B cell (primary cell): ENCODE measurements at regions not wholly inside any gene's neighbourhood (a gene's known extent, or its start where the extent isn't known, plus 50 kb on each side); places are given as distances from the start of the nearest gene placed in this dataset.

Source experiments
- ATAC-seq: fragments of 200-7000 bp; cut with Tn5 transposase; one replicate; pipeline ENCODE4 v1.10.0; 2021; ENCODE audit warnings: low read depth, mild to moderate bottlenecking, moderate number of reproducible peaks, moderate library complexity
- CTCF ChIA-PET: fragments of 350-600 bp; sonication (Branson Sonifier 250); formaldehyde crosslinking; loops from one replicate; lab custom pipeline; 2021; ENCODE audit warnings: antibody characterized with exemption, inconsistent platforms; lab: Charles Lee
- POLR2A ChIA-PET: fragments of 350-600 bp; sonication (Branson Sonifier 250); formaldehyde crosslinking; loops from one replicate; lab custom pipeline; 2021; ENCODE audit warnings: antibody characterized with exemption; lab: Charles Lee
- DNase-seq: peaks from one replicate; pipeline ENCODE4 v3.0.0; 2013
- H2AFZ ChIP-seq: 2 replicates; pipeline ENCODE4 v1.6.1; 2012; ENCODE audit warnings: mild to moderate bottlenecking, low read depth, low read length; ENCODE audit not compliant: insufficient read depth, poor library complexity, severe bottlenecking
- H3K27ac ChIP-seq, 2 donors: 1 replicate in 1 of 2; 2 replicates in 1 of 2; pipeline ENCODE4 v1.5.1; 2012 to 2013; ENCODE audit warnings: low read length in 2 of 2, mild to moderate bottlenecking in 2 of 2, moderate library complexity in 1 of 2
- H3K27me3 ChIP-seq, 4 experiments: fragments of 200-600 bp in 1 of 4; sonication (generic) in 1 of 4; replicated peaks in 1 of 4; 1 replicate in 2 of 4; 2 replicates in 2 of 4; pipeline versions ENCODE4 v1.6.1 to v1.7.0; 2013 to 2016; ENCODE audit warnings: low read length in 3 of 4, mild to moderate bottlenecking in 2 of 4, mixed read lengths in 1 of 4, moderate library complexity in 1 of 4; ENCODE audit not compliant: insufficient read depth in 4 of 4, control insufficient read depth in 3 of 4; ENCODE audit errors: control extremely low read depth in 1 of 4
- H3K36me3 ChIP-seq, 2 experiments: replicated peaks in 1 of 2; 1 replicate in 1 of 2; 2 replicates in 1 of 2; pipeline versions ENCODE4 v1.6.1 to v1.7.1; 2013; ENCODE audit warnings: low read length in 1 of 2; ENCODE audit not compliant: insufficient read depth in 2 of 2, control insufficient read depth in 1 of 2; ENCODE audit errors: control extremely low read depth in 1 of 2, extremely low read depth in 1 of 2
- H3K4me1 ChIP-seq, 2 donors: fragments of 200-600 bp in 1 of 2; sonication (generic) in 1 of 2; 1 replicate in 1 of 2; 2 replicates in 1 of 2; pipeline versions ENCODE4 v1.5.1 to v1.6.1; 2013 to 2017; ENCODE audit warnings: low read length in 2 of 2; ENCODE audit not compliant: control insufficient read depth in 2 of 2, insufficient read depth in 2 of 2
- H3K4me2 ChIP-seq: replicated peaks from 2 replicates; pipeline ENCODE3; 2012; ENCODE audit warnings: mild to moderate bottlenecking, low read depth, low read length; ENCODE audit not compliant: poor library complexity, severe bottlenecking
- H3K4me3 ChIP-seq, 5 experiments: fragments of 200-600 bp in 1 of 5; sonication (generic) in 1 of 5; 1 replicate in 3 of 5; 2 replicates in 2 of 5; pipeline versions ENCODE4 v1.5.1 to v1.7.0; 2011 to 2016; ENCODE audit warnings: low read length in 4 of 5, mild to moderate bottlenecking in 4 of 5, low read depth in 2 of 5, control low read depth in 1 of 5, moderate library complexity in 1 of 5; ENCODE audit not compliant: insufficient read depth in 1 of 5; ENCODE audit errors: control extremely low read depth in 1 of 5, extremely low read depth in 1 of 5
- H3K79me2 ChIP-seq: fragments of 200-600 bp; sonication (generic); one replicate; pipeline ENCODE4 v1.6.0; 2016; ENCODE audit warnings: low read length; ENCODE audit not compliant: control insufficient read depth, insufficient read depth
- H3K9ac ChIP-seq: fragments of 200-600 bp; sonication (generic); 2 replicates; pipeline ENCODE4 v1.6.1; 2017; ENCODE audit warnings: mild to moderate bottlenecking, low read length, moderate library complexity
- H3K9me3 ChIP-seq, 3 donors: one replicate each; pipeline versions ENCODE4 v1.6.1 to v1.7.1; 2013; ENCODE audit warnings: low read length in 2 of 3; ENCODE audit not compliant: control insufficient read depth in 2 of 3, insufficient read depth in 1 of 3; ENCODE audit errors: control extremely low read depth in 1 of 3
- H4K20me1 ChIP-seq: 2 replicates; pipeline ENCODE4 v1.6.0; 2012; ENCODE audit warnings: mild to moderate bottlenecking, low read length; ENCODE audit not compliant: insufficient read depth, control insufficient read depth, poor library complexity, severe bottlenecking
- H3K27ac Mint-ChIP-seq: one replicate; pipeline ENCODE4 v1.8.0; 2021; ENCODE audit warnings: mixed read lengths
- H3K27me3 Mint-ChIP-seq: one replicate; pipeline ENCODE4 v1.8.0; 2021; ENCODE audit warnings: mixed read lengths
- H3K4me1 Mint-ChIP-seq: one replicate; pipeline ENCODE4 v1.8.0; 2021; ENCODE audit warnings: mixed read lengths
- H3K4me3 Mint-ChIP-seq: one replicate; pipeline ENCODE4 v1.8.0; 2021; ENCODE audit warnings: mixed read lengths
- H3K9me3 Mint-ChIP-seq: one replicate; pipeline ENCODE4 v1.8.0; 2022; ENCODE audit warnings: mixed read lengths; ENCODE audit not compliant: insufficient read depth
- EZH2 ChIP-seq: IDR thresholded peaks from 2 replicates; pipeline ENCODE4 v1.6.1; 2012; ENCODE audit warnings: borderline replicate concordance, low read depth, mild to moderate bottlenecking, moderate library complexity, low read length; ENCODE audit not compliant: insufficient read depth, poor library complexity, severe bottlenecking
- WGBS: methylation state at CpG from one replicate; pipeline ENCODE4 v1.1.5; 2013; ENCODE audit warnings: missing lambda C conversion rate; ENCODE audit not compliant: insufficient coverage; 5-methylcytosine and 5-hydroxymethylcytosine counted together
- intact Hi-C: fragments of 100-400 bp; cut with micrococcal nuclease; formaldehyde crosslinking; loops from one replicate; pipeline ENCODE4 v1.10.0; 2022
- TF ChIP-seq, protein P1 (sequence below): fragments of 200-600 bp; IDR thresholded peaks from one replicate; pipeline ENCODE4 v1.8.0; 2022; ENCODE audit warnings: antibody characterized with exemption, mild to moderate bottlenecking

DNA sequence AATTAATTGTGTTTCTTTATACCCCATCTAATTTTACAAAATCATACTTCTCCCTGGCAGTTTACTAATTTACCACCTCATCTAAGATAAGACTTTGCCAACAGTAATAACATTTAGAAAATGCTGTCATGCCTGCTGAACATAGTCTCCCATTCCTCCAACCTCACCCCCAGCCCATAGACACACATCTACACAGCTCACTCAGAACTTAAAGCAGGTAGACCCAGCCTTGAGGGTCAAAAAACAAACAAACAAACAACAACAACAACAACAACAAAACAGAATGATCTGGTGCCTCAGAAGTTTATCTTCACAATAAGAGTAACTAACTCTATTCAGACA is 94.0 kb downstream of the ZC3H11B start:
- no peaks in the 10 kb centered on the region for H3K36me3 ChIP-seq
- no peaks in the 10 kb centered on the region for H3K9me3 ChIP-seq
- no peaks in the 10 kb centered on the region for H3K27me3 Mint-ChIP-seq
- no peak for TF ChIP-seq EZH2
- TF ChIP-seq, protein P1, sequence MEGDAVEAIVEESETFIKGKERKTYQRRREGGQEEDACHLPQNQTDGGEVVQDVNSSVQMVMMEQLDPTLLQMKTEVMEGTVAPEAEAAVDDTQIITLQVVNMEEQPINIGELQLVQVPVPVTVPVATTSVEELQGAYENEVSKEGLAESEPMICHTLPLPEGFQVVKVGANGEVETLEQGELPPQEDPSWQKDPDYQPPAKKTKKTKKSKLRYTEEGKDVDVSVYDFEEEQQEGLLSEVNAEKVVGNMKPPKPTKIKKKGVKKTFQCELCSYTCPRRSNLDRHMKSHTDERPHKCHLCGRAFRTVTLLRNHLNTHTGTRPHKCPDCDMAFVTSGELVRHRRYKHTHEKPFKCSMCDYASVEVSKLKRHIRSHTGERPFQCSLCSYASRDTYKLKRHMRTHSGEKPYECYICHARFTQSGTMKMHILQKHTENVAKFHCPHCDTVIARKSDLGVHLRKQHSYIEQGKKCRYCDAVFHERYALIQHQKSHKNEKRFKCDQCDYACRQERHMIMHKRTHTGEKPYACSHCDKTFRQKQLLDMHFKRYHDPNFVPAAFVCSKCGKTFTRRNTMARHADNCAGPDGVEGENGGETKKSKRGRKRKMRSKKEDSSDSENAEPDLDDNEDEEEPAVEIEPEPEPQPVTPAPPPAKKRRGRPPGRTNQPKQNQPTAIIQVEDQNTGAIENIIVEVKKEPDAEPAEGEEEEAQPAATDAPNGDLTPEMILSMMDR: no peak
- H3K4me3 Mint-ChIP-seq: no peak overlapping the region
- ChIA-PET POLR2A (no interaction called here), CTCF (no interaction called here)
- H3K4me1 Mint-ChIP-seq: no peaks in the 10 kb centered on the region
- no peak overlapping the region for H3K27ac Mint-ChIP-seq
- no peak for ATAC-seq
- H3K9ac ChIP-seq: no peak overlapping the region
- no peaks in the 10 kb centered on the region for H3K4me1 ChIP-seq
- no peak overlapping the region for H3K27ac ChIP-seq
- no peaks in the 10 kb centered on the region for H3K27me3 ChIP-seq
- H4K20me1 ChIP-seq: no peaks in the 10 kb centered on the region
- H3K79me2 ChIP-seq: no peaks in the 10 kb centered on the region
- H2AFZ ChIP-seq: no peak overlapping the region
- no peaks in the 10 kb centered on the region for H3K9me3 Mint-ChIP-seq
- no peak overlapping the region for H3K4me2 ChIP-seq
- DNase-seq: no peak
- intact Hi-C loops: no loop called here
- H3K4me3 ChIP-seq: no peak overlapping the region

DNA sequence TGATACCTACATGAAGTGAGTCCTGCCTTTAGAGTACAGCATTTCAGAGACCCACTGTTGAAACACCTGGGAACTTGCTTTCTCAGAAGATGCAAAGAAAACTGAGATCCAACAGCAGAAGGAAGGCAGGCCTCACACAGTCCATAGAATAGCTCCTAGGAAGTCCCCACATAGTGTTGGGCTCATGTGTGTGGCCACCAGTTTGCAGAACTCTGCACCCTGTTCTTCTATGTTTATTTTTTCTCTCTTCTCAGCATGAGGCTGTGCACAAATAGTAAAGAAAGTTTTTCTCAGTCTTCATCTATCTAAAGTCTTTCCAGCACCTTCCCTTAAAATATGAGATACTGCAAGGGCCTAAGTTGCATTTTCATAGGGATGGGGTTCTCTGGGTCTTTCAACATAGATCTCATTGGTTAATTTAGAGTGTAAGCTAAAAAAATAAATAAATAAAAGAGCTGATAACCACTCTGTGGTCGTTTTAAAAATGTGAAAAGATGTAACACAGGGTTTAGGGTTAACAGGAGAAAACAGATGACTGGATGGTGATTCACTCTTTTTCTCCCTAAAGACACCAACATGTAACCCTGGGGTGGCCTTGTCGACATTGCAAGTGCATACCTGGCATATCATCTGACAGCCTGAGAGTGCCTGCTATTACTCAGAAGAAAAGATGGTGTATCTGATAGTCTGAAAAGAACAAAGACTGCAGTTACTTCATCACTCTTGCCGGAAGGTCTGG is 94.6 kb downstream of the ZC3H11B start:
- Histone ChIP-seq H3K4me3 (no peak overlapping the region), H3K4me2 (no peak overlapping the region), H3K27ac (no peak overlapping the region), H3K9me3 (no peaks in the 10 kb centered on the region), H3K27me3 (no peaks in the 10 kb centered on the region), H3K9ac (no peak overlapping the region), H4K20me1 (no peaks in the 10 kb centered on the region), H3K36me3 (no peaks in the 10 kb centered on the region), H3K79me2 (no peaks in the 10 kb centered on the region), H3K4me1 (no peaks in the 10 kb centered on the region), H2AFZ (no peak overlapping the region)
- Mint-ChIP-seq H3K4me1 (no peaks in the 10 kb centered on the region), H3K27me3 (no peaks in the 10 kb centered on the region), H3K27ac (no peak overlapping the region), H3K4me3 (no peak overlapping the region), H3K9me3 (no peaks in the 10 kb centered on the region)
- ChIA-PET CTCF (no interaction called here), POLR2A (no interaction called here)
- intact Hi-C loops: no loop called here
- ATAC-seq: no peak
- DNase-seq: no peak
- TF ChIP-seq, protein P1: no peak
- no peak for TF ChIP-seq EZH2
- 83% methylated on average over 1 of the region's 3 CpGs for WGBS
